Astrocyte (in vitro differentiated cells and primary cell): ENCODE measurements at regions not wholly inside any gene's neighbourhood (a gene's known extent, or its start where the extent isn't known, plus 50 kb on each side); places are given as distances from the start of the nearest gene placed in this dataset.

Experiments
- CTCF ChIP-seq: IDR thresholded peaks from 2 replicates; pipeline ENCODE4 v1.5.1; 2011; ENCODE audit warnings: low read depth, mild to moderate bottlenecking, inconsistent platforms, low read length, moderate library complexity; ENCODE audit not compliant: insufficient read depth
- EZH2 ChIP-seq: IDR thresholded peaks from 2 replicates; pipeline ENCODE4 v1.6.1; 2012; ENCODE audit warnings: mild to moderate bottlenecking, low read length, inconsistent platforms; ENCODE audit not compliant: insufficient read depth

GRCh38 chr2:235170016-235170415 is 218.2 kb downstream of the SH3BP4 start:
- TF ChIP-seq CTCF = no peak
- TF ChIP-seq EZH2 = no peak
